Heart left ventricle (tissue), 13 donors: ENCODE measurements at regions not wholly inside any gene's neighbourhood (a gene's known extent, or its start where the extent isn't known, plus 50 kb on each side); places are given as distances from the start of the nearest gene placed in this dataset.

Source experiments
- CTCF ChIP-seq, 12 donors: fragments of 200-600 bp; sonication (generic) in 4 of 12; IDR thresholded peaks; one replicate each; pipeline versions ENCODE4 v1.5.0 to v1.8.0; 2018 to 2022; ENCODE audit warnings: antibody characterized with exemption in 12 of 12, mild to moderate bottlenecking in 5 of 12
- POLR2A ChIP-seq, 2 donors: fragments of 450-650 bp; IDR thresholded peaks; one replicate each; pipeline ENCODE4 v1.6.1; 2017; ENCODE audit warnings: antibody characterized with exemption in 2 of 2, mild to moderate bottlenecking in 2 of 2, moderate library complexity in 2 of 2
- donor health status: ischemic (EF 13 %, LVEDD 7.1; RV severe dilation, severe dysfunction).
- donor health status: DM: no; HTN: yes; CAD: no.
- donor health status: DM: no; HTN: no; CAD: no.
- donor health status: ischemic (EF 25% LVEDD 6.9; RV normal size, moderate dysfunction).
- donor health status: ischemic (EF 25% LVEDD 5.7; RV mildly dilated, moderate dysfunction).
- donor health status: ischemic (EF 35%, LVEDD 5.7; RV mildly dilated, moderate dysfunction).
- donor health status: nonischemic (EF 11% LVEDD 7.7; RV severe dilation, severe dysfunction).
- donor health status: DM: yes; HTN: yes; CAD: no.
- donor health status: PGD.
- donor health status: ischemic (EF 29% LVEDD 5.4; RV normal size, mild dysfunction).
- donor health status: nonischemic (EF 23%, LVEDD 6.1; RV moderate dilation, normal function).

- no peak for TF ChIP-seq CTCF (IDR thresholded peaks at IDR 0.05)
- TF ChIP-seq POLR2A (IDR thresholded peaks at IDR 0.05): no peak
Observed at GRCh38 chr3:176840641-176841286, 356.5 kb downstream of the TBL1XR1 start.
